Esophagus squamous epithelium (tissue), 5 donors: ENCODE measurements at regions not wholly inside any gene's neighbourhood (a gene's known extent, or its start where the extent isn't known, plus 50 kb on each side); places are given as distances from the start of the nearest gene placed in this dataset.
A peak's percentile ranks its signal among the peaks of the same experiment; 100 is the strongest.

Experiments
- DNase-seq: peaks from one replicate; lab custom pipeline; 2025; lab: John Stamatoyannopoulos, UW
- H3K27ac ChIP-seq, 4 donors: fragments of 200-600 bp; sonication (generic); one replicate each; pipeline ENCODE4 v1.5.1; 2016 to 2019; ENCODE audit warnings: mild to moderate bottlenecking in 1 of 4
- H3K27me3 ChIP-seq, 4 donors: fragments of 200-600 bp; sonication (generic); 1 replicate in 3 of 4; 2 replicates in 1 of 4; pipeline versions ENCODE4 v1.5.1 to v1.6.0; 2017 to 2021; ENCODE audit warnings: antibody characterized with exemption in 1 of 4
- H3K36me3 ChIP-seq, 3 donors: fragments of 200-600 bp; sonication (generic); one replicate each; pipeline ENCODE4 v1.5.1; 2016 to 2019
- H3K4me1 ChIP-seq, 3 donors: fragments of 200-600 bp; sonication (generic); one replicate each; pipeline ENCODE4 v1.5.1; 2017 to 2019
- H3K4me3 ChIP-seq, 4 donors: fragments of 200-600 bp; sonication (generic); 1 replicate in 3 of 4; 2 replicates in 1 of 4; pipeline ENCODE4 v1.5.1; 2016 to 2019; ENCODE audit warnings: mild to moderate bottlenecking in 2 of 4, moderate library complexity in 1 of 4
- H3K9me3 ChIP-seq, 3 donors: fragments of 200-600 bp; sonication (generic); one replicate each; pipeline ENCODE4 v1.5.1; 2016 to 2019
- POLR2A ChIP-seq, 4 donors: fragments of 450-650 bp; IDR thresholded peaks; one replicate each; pipeline ENCODE4 v1.6.1; 2017; ENCODE audit warnings: antibody characterized with exemption in 4 of 4, mild to moderate bottlenecking in 4 of 4, moderate library complexity in 3 of 4
- WGBS, 2 donors: methylation state at CpG; one replicate each; pipeline ENCODE4 v1.1.5; 2018; 5-methylcytosine and 5-hydroxymethylcytosine counted together
- intact Hi-C: fragments of 100-400 bp; cut with DNase I; formaldehyde crosslinking; loops from one replicate; pipeline ENCODE4 v1.15.0; 2022
- TF ChIP-seq, protein P1 (sequence below), 6 experiments: fragments of 450-650 bp in 4 of 6; fragments of 200-600 bp in 2 of 6; sonication (generic) in 2 of 6; IDR thresholded peaks; one replicate each; pipeline ENCODE4 v1.5.1; 2016 to 2019; ENCODE audit warnings: antibody characterized with exemption in 6 of 6, mild to moderate bottlenecking in 4 of 6, moderate library complexity in 4 of 6
- donor health status: DM: yes; HTN: yes; CAD: no.

DNA sequence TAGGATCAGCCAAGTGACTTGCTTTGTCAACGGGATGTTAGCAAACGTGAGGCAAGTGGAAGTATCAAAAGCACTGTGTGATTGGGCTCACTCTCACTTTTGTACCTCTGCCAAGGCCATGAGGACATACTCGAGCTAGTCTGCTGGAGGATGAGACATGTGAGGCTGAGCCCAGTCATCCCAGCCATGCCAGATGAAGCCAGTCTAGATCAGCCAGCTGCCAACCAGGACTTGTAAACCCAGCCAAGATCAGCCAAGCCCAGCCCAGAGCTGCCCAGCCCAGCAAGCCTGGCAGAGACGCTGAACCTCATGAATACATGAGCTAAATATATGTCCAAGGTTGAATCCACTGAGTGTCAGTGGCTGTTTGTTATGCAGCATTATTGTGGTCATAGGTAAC lies 369.7 kb downstream of the MN1 start:
- DNase-seq: no peak
- TF ChIP-seq POLR2A (IDR thresholded peaks at IDR 0.05): no peak
- TF ChIP-seq, protein P1, sequence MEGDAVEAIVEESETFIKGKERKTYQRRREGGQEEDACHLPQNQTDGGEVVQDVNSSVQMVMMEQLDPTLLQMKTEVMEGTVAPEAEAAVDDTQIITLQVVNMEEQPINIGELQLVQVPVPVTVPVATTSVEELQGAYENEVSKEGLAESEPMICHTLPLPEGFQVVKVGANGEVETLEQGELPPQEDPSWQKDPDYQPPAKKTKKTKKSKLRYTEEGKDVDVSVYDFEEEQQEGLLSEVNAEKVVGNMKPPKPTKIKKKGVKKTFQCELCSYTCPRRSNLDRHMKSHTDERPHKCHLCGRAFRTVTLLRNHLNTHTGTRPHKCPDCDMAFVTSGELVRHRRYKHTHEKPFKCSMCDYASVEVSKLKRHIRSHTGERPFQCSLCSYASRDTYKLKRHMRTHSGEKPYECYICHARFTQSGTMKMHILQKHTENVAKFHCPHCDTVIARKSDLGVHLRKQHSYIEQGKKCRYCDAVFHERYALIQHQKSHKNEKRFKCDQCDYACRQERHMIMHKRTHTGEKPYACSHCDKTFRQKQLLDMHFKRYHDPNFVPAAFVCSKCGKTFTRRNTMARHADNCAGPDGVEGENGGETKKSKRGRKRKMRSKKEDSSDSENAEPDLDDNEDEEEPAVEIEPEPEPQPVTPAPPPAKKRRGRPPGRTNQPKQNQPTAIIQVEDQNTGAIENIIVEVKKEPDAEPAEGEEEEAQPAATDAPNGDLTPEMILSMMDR (IDR thresholded peaks at IDR 0.05): no peak
- H3K27ac ChIP-seq: no peak overlapping the region
- no peaks in the 10 kb centered on the region for H3K36me3 ChIP-seq
- no peak overlapping the region for H3K4me3 ChIP-seq
- H3K4me1 ChIP-seq: peaks cover 0 to 16% (median 0%) of the 10 kb centered on the region in 3 donors
- peaks cover 0 to 29% (median 0%) of the 10 kb centered on the region in 4 donors for H3K27me3 ChIP-seq
- WGBS, 2 donors: 71% methylated on average over 3 of the region's 4 CpGs; no CpG with 5 or more reads in 1 of the 2 donors
- H3K9me3 ChIP-seq: peaks cover 0 to 13% (median 12%) of the 10 kb centered on the region in 3 donors
- intact Hi-C loops: no loop called here

DNA sequence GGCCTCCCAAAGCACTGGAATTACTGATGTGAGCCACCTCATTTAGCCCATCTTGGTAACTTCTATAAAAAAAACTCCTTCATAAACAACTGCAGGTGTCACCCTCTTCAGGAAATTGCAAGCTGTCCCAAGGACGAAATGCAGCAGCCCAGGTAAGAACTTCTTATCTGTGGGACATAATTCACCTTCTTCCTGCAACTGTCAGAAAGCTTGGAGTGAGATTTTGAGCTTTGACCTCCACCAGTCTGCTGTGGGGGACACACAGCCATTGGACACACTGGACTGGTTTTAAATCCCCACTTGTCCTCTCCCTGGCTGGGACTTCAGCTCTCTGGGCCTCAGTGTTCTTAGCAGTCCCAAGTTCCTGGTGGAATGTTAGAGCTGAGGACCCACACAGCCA lies 368.5 kb downstream of the MN1 start:
- Histone ChIP-seq H3K27ac (no peak overlapping the region), H3K27me3 (peaks cover 0 to 28% (median 0%) of the 10 kb centered on the region in 4 donors), H3K4me1 (peaks cover 0 to 21% (median 1%) of the 10 kb centered on the region in 3 donors), H3K9me3 (peaks cover 0 to 13% (median 12%) of the 10 kb centered on the region in 3 donors), H3K36me3 (no peaks in the 10 kb centered on the region), H3K4me3 (no peak overlapping the region)
- DNase-seq: no peak
- WGBS, 2 donors: 78% methylated on average over 1 of the region's 1 CpG
- TF ChIP-seq POLR2A (IDR thresholded peaks at IDR 0.05): no peak
- TF ChIP-seq, protein P1 (IDR thresholded peaks at IDR 0.05): no peak
- intact Hi-C loops: no loop called here

- no peak overlapping the region for H3K27ac ChIP-seq
- H3K9me3 ChIP-seq: peaks cover 0 to 13% (median 12%) of the 10 kb centered on the region in 3 donors
- WGBS, 2 donors: 78 to 96% methylated on average over 4 to 9 of the region's 10 CpGs
- peaks cover 0 to 25% (median 0%) of the 10 kb centered on the region in 4 donors for H3K27me3 ChIP-seq
- peaks cover 0 to 27% (median 7%) of the 10 kb centered on the region in 3 donors for H3K4me1 ChIP-seq
- TF ChIP-seq POLR2A (IDR thresholded peaks at IDR 0.05): no peak
- TF ChIP-seq, protein P1 (IDR thresholded peaks at IDR 0.05): no peak
- DNase-seq: no peak
- intact Hi-C loops: no loop called here
- H3K36me3 ChIP-seq: no peaks in the 10 kb centered on the region
- H3K4me3 ChIP-seq: no peak overlapping the region
Observed at GRCh38 chr22:27433585-27434190, 367.9 kb downstream of the MN1 start.

DNA sequence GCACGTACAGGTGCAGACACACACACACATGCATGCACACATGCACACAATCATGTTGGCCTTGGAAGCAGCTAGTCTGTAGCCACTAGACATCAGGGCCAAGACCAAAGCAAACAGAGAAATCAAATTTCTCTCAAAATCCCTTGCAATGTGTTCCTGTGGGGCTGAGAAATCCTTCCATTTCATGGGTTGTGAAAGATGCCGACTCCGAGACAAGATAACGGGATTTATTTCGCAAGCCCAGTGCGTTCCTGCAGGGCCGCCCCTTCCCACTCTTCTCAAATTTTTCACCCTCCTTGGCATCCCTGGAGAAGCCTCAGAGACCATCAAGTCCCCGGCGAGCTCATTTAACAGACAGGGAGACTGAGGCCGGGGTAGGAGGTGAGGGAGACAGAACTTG lies 366.7 kb downstream of the MN1 start:
- Histone ChIP-seq H3K4me3 (no peak overlapping the region), H3K27me3 (peaks cover 0 to 30% (median 0%) of the 10 kb centered on the region in 4 donors), H3K9me3 (peaks cover 0 to 13% (median 12%) of the 10 kb centered on the region in 3 donors), H3K36me3 (no peaks in the 10 kb centered on the region), H3K27ac (peak overlapping the region in 1 of 4 donors; percentile 50), H3K4me1 (peaks cover 0 to 32% (median 10%) of the 10 kb centered on the region in 3 donors)
- TF ChIP-seq POLR2A (IDR thresholded peaks at IDR 0.05): no peak
- TF ChIP-seq, protein P1 (IDR thresholded peaks at IDR 0.05): no peak
- WGBS, 2 donors: 86 to 91% methylated on average over 9 to 10 of the region's 10 CpGs
- intact Hi-C loops: no loop called here
- DNase-seq: no peak

DNA sequence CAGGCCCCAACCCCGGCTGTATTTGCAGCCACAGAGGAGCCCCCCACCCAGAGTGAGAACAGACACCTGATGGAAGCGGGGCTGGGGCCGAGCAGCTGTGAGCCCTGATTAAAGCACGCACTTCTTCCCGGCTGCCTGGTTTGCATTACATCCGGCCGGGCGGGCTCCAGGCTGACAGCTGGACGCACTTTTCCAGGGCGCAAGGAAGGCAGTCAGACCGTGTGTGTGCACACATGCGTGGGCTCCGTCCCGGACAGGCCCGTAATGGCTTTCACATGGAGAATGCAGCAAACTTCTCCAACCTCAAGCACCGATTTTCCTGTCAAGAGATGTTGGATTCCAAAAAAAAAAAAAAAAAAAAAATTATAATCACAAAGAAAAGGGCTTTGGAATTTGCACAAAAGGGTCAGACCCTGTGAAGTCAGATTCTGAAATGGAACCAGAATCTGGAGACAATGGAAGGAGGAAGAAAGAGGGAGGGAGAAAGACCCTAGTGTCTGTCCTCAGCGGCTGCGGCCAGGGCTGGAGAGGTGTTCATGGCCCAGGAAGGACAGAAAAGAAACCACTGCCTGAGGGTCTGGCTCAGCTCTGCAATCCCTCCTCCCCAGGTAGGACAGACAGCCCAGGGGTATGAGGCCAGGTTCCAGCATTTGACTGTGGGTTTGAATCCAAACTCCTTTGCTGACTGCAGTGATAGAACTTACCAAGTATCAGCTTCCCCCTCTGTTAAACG lies 365.5 kb downstream of the MN1 start:
- WGBS, 2 donors: 19 to 24% methylated on average over 10 to 13 of the region's 19 CpGs
- intact Hi-C loops: no loop called here
- Histone ChIP-seq H3K27me3 (peaks cover 0 to 23% (median 0%) of the 10 kb centered on the region in 4 donors), H3K4me1 (peaks cover 0 to 32% (median 10%) of the 10 kb centered on the region in 3 donors), H3K27ac (peak overlapping the region in 3 of 4 donors; percentile 1 to 70 (median 62)), H3K9me3 (peaks cover 0 to 13% (median 12%) of the 10 kb centered on the region in 3 donors), H3K4me3 (no peak overlapping the region), H3K36me3 (no peaks in the 10 kb centered on the region)
- TF ChIP-seq, protein P1 (IDR thresholded peaks at IDR 0.05): no peak
- TF ChIP-seq POLR2A (IDR thresholded peaks at IDR 0.05): no peak
- no peak for DNase-seq
